HG03025 (cell line): ENCODE measurements at regions not wholly inside any gene's neighbourhood (a gene's known extent, or its start where the extent isn't known, plus 50 kb on each side); places are given as distances from the start of the nearest gene placed in this dataset.
"Not testable (repeated sequence)": the region's sequence is repeated elsewhere in the genome, so short reads cannot be mapped to it uniquely, and the experiment has no call there.

Experiments used
- ATAC-seq: cut with Tn5 transposase; IDR thresholded peaks from one replicate; pipeline ENCODE4 v1.9.1; 2021; ENCODE audit warnings: mild to moderate bottlenecking, moderate library complexity; ENCODE audit not compliant: unreplicated experiment, low FRiP score

GRCh38 chr18:39497821-39498220, 1932.2 kb upstream of the CELF4 start:
- no peak for ATAC-seq

DNA sequence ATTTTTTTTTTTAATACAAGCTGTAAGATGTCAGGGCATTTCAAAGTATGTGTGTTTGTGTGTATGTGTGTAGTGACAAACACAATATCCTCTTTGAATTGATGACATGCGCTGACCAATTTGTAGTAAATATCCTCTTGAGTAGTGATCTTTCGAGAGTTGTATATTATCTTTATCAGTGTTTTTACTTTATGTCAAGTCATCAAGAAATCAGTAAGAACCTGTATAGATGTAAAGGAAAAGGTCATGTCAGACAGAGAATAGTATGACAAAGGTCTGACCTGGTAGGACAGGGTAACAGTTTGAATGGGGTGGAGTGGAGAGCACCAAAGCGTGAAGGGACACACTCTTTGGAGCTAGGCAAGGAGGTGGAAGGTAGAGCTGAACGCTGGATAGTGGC, 1931.4 kb upstream of the CELF4 start:
- ATAC-seq: no peak

GRCh38 chr18:39494211-39494896, 1928.8 kb upstream of the CELF4 start:
- ATAC-seq: no peak

- no peak for ATAC-seq
These were observed 1925.8 kb upstream of the CELF4 start for GRCh38 chr18:39491408-39491807.

DNA sequence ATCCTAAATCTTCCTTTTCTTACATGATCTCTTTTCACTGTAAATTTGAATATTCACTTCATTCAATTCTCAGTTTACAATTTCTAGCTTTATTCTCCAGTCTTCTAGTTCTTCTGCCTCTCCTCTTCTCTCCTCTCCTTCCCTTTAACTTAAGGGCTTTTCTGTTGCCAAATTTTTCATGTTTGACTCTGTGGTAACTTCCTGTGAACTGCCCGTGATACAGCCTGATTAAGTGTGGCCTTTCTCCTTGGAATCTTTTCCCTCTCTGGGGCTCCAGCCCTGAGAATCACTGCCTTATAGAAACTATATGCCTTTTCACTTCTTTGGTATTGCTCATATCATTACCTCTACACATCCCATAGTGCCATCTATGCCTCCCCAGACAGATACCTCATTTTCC, 1923.8 kb upstream of the CELF4 start:
- no peak for ATAC-seq

DNA sequence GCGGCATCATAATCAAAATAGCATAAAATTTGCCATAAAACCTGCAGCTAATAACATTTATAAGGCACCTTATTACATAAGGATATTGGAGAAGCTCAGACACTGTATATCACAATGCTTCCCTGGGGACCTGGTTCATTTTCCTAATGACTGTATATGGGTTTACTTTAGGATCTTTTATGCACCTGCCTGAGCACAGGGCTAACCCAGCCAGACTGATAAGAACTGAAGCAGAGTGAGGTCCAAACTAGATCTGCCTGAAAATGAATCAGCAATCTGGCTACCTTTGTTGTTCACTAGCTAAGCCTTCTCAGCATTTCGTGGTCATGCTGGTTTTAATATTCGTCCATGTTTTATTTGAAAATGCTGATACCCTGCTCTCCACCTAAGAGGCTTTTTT, 1922.3 kb upstream of the CELF4 start:
- no peak for ATAC-seq

DNA sequence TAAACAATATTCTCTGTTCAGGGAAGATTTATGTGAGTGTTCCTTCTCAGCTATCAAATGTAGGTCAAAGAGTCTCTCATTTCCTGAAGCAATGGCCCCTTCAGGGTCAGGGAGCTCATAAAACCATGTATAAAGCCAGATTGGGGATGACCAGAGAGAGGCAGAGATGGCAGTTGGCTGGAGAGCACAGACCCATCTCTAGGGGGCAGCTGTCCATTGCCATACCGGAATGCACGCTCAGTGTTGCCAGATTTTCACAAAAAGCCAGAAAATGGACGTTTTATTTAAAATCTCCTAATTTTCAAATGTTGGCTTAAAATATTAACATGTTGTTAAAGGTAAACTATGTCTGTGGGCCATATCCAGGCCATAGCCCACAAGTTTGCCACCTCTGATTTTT, 1920.7 kb upstream of the CELF4 start:
- ATAC-seq: no peak

- no peak for ATAC-seq
These were observed 1920.1 kb upstream of the CELF4 start for GRCh38 chr18:39485696-39486095.

DNA sequence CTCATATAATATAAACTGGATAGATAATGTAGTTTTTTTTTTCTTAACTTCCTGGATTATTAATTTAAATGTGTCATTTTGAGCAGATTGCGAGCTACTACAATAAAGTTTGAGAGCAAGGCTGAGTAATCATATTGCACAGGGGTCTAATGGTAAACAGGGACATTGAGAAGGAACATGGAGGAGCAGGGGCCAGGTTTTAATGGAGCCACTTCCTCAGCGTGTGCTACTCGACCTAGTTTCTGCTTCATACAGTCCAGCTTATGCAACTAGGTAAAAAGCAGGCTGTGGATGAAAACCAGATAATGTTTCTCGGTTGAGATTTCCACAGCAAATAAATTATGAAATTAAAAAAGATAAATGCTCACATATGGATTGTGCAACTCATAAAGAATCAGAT, 1915.7 kb upstream of the CELF4 start:
- ATAC-seq: no peak

DNA sequence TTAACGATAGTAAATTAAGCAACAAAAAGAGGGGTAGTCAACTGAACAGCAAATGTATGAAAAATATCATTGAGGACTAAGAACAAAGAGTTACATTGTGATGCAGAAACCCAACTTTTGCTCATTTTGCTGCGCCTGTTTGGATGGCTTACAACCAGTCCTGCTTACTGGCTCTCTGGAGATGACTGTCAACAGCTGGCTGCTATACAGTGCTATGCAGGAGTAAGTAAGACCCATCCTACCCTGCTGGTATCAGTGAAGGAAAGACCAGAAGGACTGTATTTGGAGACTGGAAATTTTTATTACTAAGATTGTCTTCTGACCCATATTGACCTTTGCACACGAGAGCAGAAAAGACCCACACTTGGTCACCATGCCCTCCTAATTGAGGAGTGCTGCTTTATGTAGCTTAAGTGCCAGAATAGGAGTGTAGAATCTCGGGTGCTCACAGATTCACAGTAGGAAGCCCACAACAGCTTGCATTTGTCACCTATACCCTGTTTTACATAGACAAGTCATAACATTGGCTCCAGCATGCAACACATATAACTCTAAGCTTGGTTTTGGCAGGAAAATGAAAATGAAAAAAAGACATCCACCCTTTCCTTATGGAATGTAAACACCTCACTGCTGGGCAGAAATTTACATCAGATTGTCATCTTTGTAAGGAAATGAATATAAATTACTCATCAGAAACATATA, 1915.0 kb upstream of the CELF4 start:
- ATAC-seq: no peak

GRCh38 chr18:39464006-39464405, 1898.4 kb upstream of the CELF4 start:
- no peak for ATAC-seq

DNA sequence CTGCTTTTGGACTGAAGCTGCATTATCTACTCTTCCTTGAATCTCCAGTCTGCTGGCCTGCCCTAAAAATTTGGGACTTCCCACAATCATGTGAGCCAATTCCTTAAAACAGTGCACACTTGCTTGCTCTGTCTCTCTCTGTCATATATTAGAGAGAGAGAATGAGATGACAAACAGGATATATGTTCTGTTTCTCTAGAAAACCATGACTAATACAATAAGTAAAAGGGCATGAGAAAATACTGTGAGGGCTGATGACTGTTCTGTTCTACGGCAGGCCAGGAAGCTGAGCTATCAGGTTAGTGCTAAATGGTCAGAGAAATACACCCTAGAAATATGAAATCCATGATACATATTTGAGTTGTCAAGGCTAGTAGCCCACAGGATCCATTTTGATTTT, 1896.8 kb upstream of the CELF4 start:
- ATAC-seq: no peak

DNA sequence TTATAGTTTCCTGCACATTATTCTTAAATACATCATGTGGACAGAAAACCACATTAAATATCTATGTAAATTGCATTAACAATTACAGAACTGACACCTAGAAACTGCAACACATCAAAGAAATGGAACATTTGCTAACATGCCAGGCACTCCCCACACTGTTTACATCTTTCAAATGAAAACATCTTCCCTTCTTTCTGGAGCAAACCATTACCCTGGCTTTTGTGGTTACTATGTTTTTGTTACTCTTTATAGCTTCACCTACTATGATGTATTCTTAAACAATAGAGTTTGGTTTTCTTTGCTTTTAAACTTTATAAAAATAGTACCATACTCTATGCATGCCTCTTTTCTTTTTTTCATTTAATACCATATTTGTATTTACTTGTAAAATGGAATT, 1894.5 kb upstream of the CELF4 start:
- ATAC-seq: no peak

GRCh38 chr18:39455285-39455684, 1889.7 kb upstream of the CELF4 start:
- no peak for ATAC-seq

DNA sequence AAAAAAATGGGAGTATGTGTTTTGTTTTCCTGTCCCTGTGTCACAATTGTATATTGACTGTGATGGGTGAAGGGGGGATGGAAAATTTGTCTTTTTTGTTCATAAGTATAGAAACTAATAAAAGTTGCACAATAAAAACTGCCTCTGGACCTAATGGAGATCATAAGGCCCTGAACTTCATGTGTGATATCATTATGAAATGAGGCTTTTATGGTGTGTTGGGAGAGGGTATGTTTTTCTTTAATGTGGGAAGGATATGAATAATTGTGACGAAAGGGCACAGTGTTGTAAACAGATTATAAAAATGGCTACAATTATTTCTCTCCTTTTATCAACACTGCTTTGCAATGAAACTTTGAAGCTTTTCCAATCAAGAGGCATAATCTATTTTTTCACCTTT, 1889.3 kb upstream of the CELF4 start:
- no peak for ATAC-seq

- no peak for ATAC-seq
These were observed 1888.3 kb upstream of the CELF4 start for GRCh38 chr18:39453882-39454281.

DNA sequence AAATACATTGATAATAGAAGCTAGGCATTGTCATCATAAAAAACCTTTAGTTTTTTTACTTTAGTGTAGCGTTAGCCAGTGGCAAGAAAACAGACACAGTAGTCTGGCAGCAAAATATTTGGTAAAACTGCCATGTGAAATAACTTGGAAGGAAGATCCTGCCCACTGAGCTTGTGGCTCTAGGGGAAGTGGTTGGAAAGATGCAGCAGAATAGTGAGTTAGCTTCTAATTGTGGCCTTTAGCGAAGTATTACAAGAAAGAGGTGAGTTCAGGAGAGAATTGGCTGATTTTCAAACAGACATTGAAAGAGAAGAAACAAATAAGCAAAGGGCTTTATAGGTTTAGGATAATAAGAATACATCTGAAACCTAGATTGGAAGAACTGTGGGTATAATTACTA, 1887.8 kb upstream of the CELF4 start:
- no peak for ATAC-seq

- ATAC-seq: no peak
These were observed 1885.4 kb upstream of the CELF4 start for GRCh38 chr18:39450958-39451357.

- no peak for ATAC-seq
These were observed 1884.0 kb upstream of the CELF4 start for GRCh38 chr18:39449566-39449965.

DNA sequence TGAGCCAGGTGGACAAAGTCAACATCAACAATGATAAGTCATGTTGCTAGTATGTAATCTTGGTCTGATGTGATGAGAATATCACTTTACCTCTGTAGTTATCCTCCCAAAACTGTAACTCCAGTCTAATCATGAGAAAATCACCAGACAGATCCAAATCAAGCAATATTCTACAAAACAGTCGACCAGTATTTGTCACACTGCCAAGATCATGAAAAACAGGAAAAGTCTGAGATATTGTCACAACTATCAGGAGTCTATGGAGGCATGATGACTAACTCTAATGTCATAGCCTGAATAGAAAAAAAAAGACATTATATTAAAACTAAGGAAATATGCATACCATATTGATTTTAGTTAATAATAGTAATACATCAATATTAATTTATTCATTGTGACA, 1883.3 kb upstream of the CELF4 start:
- ATAC-seq: no peak

DNA sequence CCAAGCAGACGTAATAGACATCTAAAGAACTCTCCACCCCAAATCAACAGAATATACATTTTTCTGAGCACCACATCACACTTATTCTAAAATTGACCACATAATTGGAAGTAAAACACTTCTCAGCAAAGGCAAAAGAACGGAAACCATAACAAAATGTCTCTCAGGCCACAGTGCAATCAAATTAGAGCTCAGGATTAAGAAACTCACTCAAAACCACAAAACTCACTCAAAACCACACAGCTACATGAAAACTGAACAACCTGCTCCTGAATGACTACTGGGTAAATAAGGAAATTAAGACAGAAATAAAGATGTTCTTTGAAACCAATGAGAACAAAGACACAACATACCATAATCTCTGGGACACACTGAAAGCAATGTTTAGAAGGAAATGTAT, 1879.4 kb upstream of the CELF4 start:
- not testable (repeated sequence) for ATAC-seq

DNA sequence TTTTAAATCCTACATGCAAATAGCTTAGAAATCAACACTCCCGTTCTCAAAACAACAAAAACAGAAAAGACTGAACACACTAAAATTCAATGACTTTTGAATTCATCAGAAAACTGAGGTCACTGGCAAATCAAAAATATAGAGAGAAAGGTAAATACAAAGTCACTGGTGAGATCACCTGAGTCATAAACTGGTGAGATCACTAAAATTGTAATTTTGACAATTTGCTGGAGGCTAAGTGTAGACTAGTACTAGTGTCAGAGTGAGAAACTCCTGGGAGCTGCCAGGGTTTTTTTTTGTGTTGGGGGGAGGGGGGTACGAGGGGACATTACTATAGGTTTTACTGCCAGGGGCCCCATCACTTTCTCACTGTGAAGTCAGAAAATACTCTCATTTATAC, 1876.0 kb upstream of the CELF4 start:
- no peak for ATAC-seq
